NCI-H146 treated with DMSO at 0.1 percent for 48 hours (cell line): ENCODE measurements at regions not wholly inside any gene's neighbourhood (a gene's known extent, or its start where the extent isn't known, plus 50 kb on each side); places are given as distances from the start of the nearest gene placed in this dataset.

ENCODE experiments used
- DNase-seq: peaks from one replicate; lab custom pipeline; 2025; ENCODE audit not compliant: unreplicated experiment; lab: John Stamatoyannopoulos, UW

DNA sequence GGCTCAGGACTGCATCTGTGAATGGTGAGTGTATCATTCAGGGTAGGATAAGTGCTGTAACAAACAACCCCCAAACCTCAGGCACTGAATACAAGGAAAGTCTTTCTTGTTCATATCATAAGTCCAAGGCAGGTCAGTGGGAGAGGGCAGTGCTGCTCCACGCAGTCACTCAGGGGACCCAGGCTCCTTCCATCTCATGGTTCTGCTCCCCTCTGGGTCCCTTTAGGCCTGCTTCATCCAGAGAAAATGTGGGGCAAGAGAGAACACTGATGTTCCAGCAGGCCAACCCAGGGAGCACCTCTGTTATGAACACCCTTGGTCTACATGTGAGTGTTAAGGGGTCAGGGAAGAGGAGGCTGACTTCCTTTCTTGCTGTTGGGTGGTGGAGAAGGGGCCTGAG lies 187.8 kb downstream of the CHST1 start:
- DNase-seq = no peak

DNA sequence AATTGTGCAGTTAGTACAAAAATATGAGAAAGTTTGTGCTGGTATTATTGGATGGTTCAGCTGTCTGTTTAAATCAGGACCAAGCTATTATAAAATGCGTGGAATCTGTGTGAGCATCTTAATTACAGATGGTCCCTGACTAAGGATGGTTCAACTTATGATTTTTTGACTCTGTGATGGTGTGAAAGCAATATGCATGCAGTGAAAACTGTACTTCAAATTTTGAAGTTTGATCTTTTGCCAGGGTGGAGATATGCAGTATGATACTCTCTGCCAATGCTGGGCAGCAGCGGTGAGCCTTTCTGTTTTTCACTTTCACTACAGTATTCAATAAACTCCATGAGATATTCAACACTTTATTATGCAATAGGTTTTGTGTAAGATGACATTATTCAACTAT lies 189.3 kb downstream of the CHST1 start:
- no peak for DNase-seq

DNA sequence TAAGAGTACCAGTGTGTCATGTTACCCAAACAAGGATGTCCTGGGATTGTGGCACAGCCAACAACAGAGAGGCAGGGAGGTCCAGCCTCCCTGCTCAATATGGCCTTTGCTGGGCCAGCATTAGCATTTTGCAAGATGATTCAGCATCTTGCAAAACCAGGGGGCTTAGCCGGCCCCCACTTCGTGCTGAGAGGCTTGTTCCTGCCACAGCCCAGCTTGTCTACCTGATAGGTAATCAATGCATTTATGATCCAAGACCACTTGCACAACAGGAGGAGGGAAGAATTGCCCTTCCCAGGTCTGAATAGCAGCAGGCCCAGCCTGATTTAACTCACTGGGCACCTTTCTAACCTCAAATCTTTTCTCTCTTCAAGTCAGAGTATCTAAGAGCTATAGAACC lies 189.0 kb upstream of the SYT13 start:
- no peak for DNase-seq

DNA sequence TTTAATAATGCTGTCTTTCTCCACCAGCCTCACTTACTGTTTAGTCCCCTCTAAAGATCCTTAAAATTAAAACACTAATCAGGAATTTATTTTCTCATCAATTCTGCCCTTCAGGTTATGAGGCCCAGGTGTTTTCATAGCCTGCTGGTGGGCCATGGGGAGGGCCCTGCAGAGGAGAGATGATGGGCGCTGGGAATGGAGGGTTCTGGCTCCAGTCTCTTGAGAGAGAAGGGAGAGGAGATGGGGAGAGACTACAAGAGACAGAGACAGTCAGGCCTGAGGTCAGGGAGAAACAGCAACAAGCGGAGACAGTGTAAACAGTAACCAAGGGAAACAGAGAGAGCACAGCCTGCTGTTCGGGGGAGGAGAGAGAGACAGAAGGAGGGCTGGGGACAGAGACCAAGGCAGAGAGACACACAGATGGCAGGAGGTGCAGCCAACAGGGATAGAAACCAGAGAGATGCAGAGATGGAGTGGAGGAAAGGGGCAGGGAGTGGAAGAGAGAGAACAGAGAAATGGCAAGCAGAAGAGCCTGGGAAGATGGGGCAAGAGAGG lies 187.3 kb upstream of the SYT13 start:
- no peak for DNase-seq

DNA sequence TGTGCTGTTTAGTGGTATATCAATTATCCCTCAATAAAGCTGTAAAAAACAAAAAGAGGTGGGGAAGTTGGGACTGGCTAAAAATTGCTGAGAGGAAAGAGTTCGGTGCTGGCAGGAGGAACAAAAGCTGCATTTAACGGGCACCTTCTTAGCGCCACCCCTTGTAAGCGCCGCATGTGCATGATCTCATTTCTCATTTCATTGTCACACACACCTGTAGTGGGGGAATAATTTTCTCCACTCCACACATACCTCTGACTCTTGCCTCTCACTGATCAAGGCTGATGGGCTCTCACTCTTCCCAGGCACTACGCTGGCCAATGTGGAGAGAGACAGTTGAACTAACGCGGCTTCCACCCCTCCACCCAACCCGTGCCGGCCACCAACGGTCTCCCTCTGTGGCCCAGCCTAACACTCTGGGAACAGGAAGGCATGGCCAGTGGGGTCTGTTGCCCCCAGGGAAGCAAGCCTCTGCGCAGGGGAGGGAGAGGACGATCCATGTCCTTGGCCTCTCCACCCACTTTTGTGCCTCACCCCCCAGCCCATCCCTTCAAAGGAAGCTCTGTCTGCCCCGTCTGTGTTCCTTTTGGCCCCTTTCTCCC lies 186.7 kb upstream of the SYT13 start:
- DNase-seq = no peak

- no peak for DNase-seq
These were observed 185.1 kb upstream of the SYT13 start for GRCh38 chr11:45471266-45471665.

DNA sequence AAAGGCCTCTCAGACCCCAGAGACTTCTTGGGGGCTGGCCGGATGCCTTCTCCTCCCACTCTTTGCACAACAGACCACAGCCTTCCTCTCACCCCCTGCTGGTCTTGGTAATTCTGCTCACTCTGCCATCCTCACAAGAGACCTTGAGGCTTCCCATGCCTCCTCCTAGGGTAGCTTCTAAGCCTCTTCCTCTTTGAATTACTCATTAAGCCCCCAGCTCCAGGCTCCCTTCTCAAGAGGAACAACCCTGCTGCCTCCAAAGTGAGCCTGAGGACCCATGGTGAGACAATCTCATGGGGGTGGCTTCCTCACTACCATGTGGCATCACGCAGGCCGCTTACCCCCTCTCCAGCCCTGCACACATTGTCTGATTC lies 184.6 kb upstream of the SYT13 start:
- DNase-seq = no peak

- no peak for DNase-seq
These were observed 184.1 kb upstream of the SYT13 start for GRCh38 chr11:45470151-45470793.

DNA sequence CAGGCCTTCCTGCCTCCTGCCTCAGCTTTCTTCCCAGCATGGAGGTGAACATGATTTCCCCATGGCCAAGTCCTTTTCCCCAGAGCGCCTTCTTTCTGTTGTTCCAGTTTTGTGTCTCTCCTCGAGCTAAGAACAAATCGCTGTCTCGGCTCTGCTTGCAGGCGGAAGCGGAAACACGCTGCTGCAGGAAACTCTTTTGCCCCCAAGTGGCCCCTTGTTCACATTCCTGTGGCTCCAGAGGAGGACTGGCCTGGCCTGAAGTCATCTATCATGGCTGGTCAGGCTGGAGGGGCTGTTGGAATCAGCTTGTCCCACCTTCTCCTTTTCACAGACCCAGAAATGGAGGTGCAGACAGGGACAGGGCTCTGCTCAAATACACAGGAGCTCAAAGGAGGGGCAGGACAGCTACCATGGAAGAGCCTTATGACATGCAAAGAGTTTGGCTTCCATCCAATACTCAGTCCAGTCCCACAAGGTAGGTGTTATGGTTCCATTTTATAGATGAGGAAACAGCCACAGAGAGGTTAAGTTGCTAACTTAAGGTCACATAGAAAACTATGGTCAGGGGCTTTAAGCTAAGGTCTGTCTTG lies 182.2 kb upstream of the SYT13 start:
- DNase-seq = no peak

DNA sequence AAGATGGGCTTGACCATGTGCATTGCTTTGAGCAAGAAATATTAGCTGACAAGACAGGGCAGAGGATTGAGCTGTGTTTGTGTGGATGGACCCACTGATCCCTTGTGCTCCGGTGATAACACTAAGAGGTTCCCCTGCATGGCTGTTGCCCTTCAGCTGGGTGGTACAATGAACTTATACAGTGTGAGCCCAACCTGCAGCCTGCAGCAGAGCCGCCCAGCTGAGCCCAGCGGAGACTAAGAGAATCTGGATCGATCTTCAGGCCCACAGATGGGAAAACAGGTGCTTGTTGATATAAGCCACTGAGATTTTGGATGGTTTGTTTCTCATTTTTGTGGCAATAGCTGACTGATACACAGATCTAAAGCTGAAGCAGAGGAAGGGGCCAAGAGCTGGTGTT lies 177.4 kb upstream of the SYT13 start:
- DNase-seq = no peak

DNA sequence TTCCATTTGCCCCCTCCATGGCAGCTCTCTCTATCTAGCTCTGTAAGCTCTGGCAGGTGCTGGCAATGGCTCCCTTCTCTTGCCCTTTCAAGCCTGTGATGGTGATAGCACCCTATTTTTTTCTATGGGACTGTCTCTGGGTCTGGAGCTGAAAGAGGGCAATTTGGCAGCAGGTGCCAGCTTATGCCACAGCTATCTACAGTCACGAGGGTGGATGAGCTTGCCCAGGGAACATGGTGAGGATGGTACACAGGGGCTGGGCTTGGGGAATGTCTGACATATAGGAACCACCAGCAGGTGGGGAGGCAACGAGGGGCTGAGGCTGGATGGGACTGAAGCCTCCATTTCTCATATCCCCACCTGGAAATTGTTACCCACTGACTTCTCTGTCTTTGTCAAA lies 175.4 kb upstream of the SYT13 start:
- DNase-seq = no peak

DNA sequence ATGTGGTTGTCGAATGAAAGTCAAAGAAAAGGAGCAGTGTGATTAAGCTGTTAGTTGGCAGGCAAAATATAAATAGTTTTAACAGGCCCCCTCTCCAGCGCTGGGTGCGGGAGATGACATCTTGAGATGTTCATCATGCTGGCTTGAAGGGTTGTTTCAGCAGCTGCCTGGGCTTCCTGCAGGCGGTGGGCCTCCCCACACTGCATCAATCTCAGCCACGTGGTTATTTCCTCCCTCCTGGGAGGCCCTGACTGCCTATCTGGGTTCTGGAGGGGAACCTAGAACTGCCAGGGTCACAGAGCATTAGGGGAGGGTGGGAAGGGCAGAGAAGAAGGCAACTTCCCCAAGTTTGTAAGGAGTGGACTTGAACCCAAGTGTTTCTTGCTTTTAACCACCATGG lies 173.3 kb upstream of the SYT13 start:
- DNase-seq = no peak

- no peak for DNase-seq
These were observed 172.1 kb upstream of the SYT13 start for GRCh38 chr11:45458269-45458668.

GRCh38 chr11:45457649-45458048 lies 171.5 kb upstream of the SYT13 start:
- DNase-seq = no peak

GRCh38 chr11:45456686-45457085 lies 170.5 kb upstream of the SYT13 start:
- DNase-seq = no peak

DNA sequence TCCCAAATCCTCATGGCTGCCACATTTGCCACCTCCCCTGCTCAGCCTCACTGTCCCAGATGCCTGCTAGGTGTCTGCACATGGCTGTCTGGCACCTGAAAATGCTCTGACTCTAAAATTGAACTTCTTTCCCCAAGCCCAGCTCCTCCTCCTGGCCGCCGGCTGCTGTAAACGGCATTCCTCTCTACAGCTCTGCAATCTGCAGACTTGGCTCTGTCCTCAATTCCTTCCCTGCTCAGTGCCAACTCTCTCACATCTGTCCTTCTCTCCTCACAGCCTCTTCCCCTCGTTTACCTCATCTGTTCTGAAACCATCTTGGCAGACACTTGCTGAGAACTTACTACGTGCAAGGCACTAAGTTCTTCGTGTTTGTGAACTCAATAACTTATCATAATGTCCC lies 169.4 kb upstream of the SYT13 start:
- DNase-seq = no peak

- no peak for DNase-seq
These were observed 168.8 kb upstream of the SYT13 start for GRCh38 chr11:45454917-45455401.

- DNase-seq = no peak
These were observed 167.6 kb upstream of the SYT13 start for GRCh38 chr11:45453721-45454120.

DNA sequence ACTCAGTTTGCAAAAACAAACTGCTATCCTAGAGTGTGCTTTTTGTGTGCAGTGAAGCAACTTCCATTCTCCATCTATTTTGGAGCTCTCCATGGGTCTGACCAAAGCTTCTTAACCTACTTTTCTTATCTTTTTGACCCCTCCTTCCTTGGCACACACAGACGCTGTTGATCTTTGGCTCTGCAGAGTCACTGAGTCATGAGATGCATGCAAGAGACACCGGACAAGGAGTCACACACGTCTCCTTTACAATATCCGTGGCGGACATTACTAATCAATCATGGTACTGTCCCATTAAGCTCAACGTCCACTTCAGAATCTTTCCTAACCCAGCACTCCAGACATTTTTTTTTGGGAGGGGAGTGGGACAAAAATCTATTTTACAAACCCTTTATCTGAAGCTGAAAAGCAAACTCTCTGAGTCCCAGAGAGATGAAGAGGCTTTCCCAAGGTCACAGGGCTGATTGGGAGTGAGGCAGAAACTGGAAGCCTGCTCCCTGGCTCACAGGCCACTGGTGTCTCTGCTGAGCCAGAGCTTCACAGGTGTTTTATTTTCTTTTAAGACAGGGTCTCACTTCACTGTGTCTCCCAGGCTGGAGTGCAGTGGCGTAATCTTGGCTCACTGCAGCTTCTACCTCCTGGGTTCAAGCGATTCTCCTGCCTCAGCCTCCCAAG lies 165.8 kb upstream of the SYT13 start:
- no peak for DNase-seq

- no peak for DNase-seq
These were observed 164.0 kb upstream of the SYT13 start for GRCh38 chr11:45450189-45450588.

DNA sequence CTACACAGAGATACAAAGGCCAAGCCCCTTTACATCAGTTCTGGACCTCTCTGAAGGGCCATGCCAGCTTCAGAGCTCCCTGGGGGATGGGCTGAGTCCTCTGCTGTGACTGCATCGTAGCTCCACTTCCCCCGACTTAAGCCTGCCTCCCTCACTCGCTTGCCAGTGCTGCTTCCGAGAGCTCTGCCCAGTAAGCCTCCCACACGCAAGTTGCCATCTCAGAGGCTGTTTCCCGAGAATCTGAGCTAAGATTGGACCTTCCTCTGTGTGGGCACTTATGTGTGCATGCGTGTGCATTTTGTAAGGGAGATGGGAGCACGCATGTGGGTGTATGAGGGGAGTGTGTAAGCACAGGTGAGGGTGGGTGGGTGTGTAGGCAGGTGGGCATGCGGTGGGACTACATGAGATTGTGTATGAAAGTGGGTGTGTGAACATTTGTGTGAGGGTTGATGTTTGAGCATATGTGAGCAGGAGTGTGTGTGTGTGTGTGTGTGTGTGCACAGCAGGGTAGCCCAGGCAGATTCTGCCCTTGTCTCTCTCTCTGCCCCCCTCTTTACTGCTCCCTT lies 163.0 kb upstream of the SYT13 start:
- DNase-seq = no peak

GRCh38 chr11:45448561-45448960 lies 162.4 kb upstream of the SYT13 start:
- DNase-seq = no peak
